ENCODE measurements at regions not wholly inside any gene's neighbourhood (a gene's known extent, or its start where the extent isn't known, plus 50 kb on each side); places are given as distances from the start of the nearest gene placed in this dataset.

DNA sequence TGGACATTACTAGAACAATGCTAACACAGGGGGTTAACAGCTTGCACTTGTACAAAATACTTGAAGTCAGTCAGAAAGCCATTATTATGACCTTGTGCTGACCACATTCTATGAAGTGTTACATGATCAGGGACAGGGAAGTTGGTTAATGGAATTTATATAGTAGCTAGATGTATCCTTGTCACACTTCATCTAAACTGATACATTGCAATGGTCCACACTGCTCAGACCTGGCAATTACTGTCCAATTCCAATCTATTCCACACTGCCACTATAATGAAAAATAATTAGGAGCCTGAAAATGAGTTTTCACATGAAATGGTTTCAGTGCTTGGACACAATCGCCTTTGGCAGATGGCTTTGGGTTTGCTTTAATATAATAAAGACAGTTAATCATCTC, 850.8 kb downstream of the EPHA7 start:
- no peaks in the 10 kb centered on the region for H3K4me1 Mint-ChIP-seq
- no peaks in the 10 kb centered on the region for H3K9me3 Mint-ChIP-seq
- H3K4me3 Mint-ChIP-seq, result no peak overlapping the region
- CTCF ChIA-PET, result no interaction called here
- POLR2A ChIA-PET, result no interaction called here
- H3K36me3 Mint-ChIP-seq (ENCODE audit: low read depth), result no peaks in the 10 kb centered on the region
- H3K27ac Mint-ChIP-seq, result no peak overlapping the region
- no peaks in the 10 kb centered on the region for H3K27me3 Mint-ChIP-seq
- no peak for DNase-seq

DNA sequence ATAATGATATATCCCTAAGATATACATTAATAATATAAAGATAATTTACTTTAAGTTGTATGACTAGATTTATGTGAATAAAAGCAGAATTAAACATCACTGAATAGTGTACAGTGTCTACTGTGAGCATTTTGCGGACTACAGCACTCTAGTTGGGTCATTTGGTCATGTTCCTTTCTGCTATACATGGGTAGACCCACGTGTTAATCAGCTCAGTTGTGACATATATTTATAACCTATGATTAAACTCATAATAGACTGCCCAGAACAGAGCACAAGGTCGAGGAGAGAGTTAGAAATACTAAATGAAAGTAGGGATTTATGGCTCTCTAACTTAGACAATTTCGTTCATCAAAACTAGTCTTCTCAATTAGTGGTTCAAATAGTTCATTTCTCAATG, 852.7 kb downstream of the EPHA7 start:
- DNase-seq, result no peak
- no peaks in the 10 kb centered on the region for H3K4me1 Mint-ChIP-seq
- POLR2A ChIA-PET, result no interaction called here
- no peaks in the 10 kb centered on the region for H3K36me3 Mint-ChIP-seq (ENCODE audit: low read depth)
- CTCF ChIA-PET, result no interaction called here
- no peak overlapping the region for H3K27ac Mint-ChIP-seq
- H3K9me3 Mint-ChIP-seq, result no peaks in the 10 kb centered on the region
- no peak overlapping the region for H3K4me3 Mint-ChIP-seq
- no peaks in the 10 kb centered on the region for H3K27me3 Mint-ChIP-seq

- DNase-seq, result no peak
- Mint-ChIP-seq H3K27me3 (no peaks in the 10 kb centered on the region), H3K27ac (no peak overlapping the region), H3K36me3 (ENCODE audit: low read depth) (no peaks in the 10 kb centered on the region), H3K9me3 (no peaks in the 10 kb centered on the region), H3K4me1 (no peaks in the 10 kb centered on the region), H3K4me3 (no peak overlapping the region)
- ChIA-PET POLR2A (no interaction called here), CTCF (no interaction called here)
Measured at GRCh38 chr6:92564376-92564775, 855.0 kb downstream of the EPHA7 start.

GRCh38 chr6:92559611-92560010, 859.7 kb downstream of the EPHA7 start:
- Mint-ChIP-seq H3K4me3 (no peak overlapping the region), H3K27me3 (no peaks in the 10 kb centered on the region), H3K36me3 (ENCODE audit: low read depth) (no peaks in the 10 kb centered on the region), H3K4me1 (no peaks in the 10 kb centered on the region), H3K9me3 (no peaks in the 10 kb centered on the region), H3K27ac (no peak overlapping the region)
- ChIA-PET CTCF (no interaction called here), POLR2A (no interaction called here)
- no peak for DNase-seq

DNA sequence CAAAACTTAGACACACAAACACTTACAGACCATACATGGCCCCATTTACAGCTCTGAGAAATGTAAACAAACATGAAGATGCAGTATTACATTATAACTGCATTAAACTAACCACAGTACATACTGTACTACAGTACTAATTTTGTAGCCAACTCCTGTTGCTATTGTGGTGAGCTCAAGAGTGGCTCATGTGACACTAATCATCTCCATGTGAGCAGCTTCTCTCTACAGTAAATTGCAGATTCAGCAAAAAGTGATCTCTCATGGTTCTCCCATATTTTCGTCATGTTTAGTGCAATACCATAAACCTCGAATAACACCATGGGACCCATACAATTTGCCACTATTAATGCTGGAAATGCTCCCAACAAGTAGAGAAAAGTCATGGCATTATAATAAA, 860.4 kb downstream of the EPHA7 start:
- Mint-ChIP-seq H3K27me3 (no peaks in the 10 kb centered on the region), H3K9me3 (no peaks in the 10 kb centered on the region), H3K4me3 (no peak overlapping the region), H3K27ac (no peak overlapping the region), H3K36me3 (ENCODE audit: low read depth) (no peaks in the 10 kb centered on the region), H3K4me1 (no peaks in the 10 kb centered on the region)
- POLR2A ChIA-PET, result no interaction called here
- no peak for DNase-seq
- CTCF ChIA-PET, result no interaction called here

DNA sequence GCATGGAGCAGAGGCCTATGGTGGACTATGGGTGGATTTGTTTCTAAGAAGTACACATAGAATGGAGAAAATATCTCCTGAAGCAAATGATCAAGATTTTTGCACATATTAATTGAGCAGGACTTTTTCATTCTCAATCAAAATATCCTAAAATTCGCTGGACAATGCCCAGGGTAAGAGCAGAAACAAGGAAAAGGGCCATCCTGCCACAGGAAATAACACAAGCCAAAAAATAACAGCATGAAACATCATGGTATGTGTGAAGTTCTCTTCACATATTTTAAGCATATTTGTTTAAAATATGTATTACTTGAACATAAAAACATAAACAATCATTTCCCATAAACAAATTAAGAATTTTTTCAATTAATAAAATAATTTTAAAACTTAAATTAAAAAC, 868.9 kb downstream of the EPHA7 start:
- no peak overlapping the region for H3K27ac Mint-ChIP-seq
- H3K4me3 Mint-ChIP-seq, result no peak overlapping the region
- ChIA-PET POLR2A (no interaction called here), CTCF (no interaction called here)
- peaks cover 3% of the 10 kb centered on the region for H3K9me3 Mint-ChIP-seq
- no peaks in the 10 kb centered on the region for H3K27me3 Mint-ChIP-seq
- no peaks in the 10 kb centered on the region for H3K36me3 Mint-ChIP-seq (ENCODE audit: low read depth)
- no peak for DNase-seq
- H3K4me1 Mint-ChIP-seq, result no peaks in the 10 kb centered on the region

DNA sequence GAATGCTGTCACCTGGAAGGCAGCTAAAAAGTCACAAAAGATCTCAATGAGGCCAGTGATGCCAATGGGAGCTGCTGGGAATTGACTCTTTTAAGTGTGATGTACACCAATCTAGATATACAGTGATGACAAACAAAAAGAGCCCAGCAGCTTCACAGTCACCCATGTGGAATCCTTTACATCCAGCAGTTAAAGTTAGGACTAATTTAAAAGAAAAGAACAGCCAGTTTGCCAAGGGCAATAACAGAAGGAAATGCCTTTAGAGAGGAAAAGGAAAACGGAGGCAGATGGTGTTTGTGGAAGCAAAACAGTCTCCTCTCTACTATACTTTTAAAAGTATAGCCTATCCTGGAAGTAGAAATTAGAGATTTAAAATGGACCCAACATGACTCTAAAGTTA, 873.5 kb downstream of the EPHA7 start:
- Mint-ChIP-seq H3K4me1 (no peaks in the 10 kb centered on the region), H3K9me3 (peaks cover 3% of the 10 kb centered on the region), H3K36me3 (ENCODE audit: low read depth) (no peaks in the 10 kb centered on the region), H3K27ac (no peak overlapping the region), H3K27me3 (no peaks in the 10 kb centered on the region), H3K4me3 (no peak overlapping the region)
- POLR2A ChIA-PET, result no interaction called here
- DNase-seq, result no peak
- CTCF ChIA-PET, result no interaction called here

DNA sequence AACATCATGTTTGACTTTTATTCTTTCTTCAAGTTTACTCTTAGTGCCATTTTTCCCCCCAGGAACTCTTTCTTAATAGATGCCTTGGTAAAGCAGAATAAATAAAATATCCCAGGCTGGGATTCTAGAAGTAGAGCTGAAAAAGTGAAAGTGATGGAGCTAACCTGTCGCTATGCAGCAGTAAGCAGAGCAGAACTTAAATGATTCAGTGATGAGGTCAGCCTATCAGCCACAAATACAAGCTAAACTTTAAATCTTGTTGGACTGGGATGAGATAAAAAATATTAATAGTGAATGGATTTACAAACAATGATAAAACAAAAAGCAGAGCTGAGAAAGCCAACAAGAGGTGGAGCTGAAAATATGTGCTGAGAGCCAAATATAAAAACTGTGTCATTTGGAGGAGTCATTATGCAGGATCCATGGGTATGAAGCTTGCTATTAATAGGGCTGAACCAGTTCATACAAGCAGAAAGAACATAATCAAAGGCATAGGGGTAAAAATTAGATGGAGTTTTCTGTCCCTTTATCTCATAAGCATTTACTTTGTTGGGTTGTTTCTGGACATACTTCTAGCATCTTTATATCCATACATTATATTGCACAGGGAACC, 877.8 kb downstream of the EPHA7 start:
- Mint-ChIP-seq H3K27me3 (no peaks in the 10 kb centered on the region), H3K36me3 (ENCODE audit: low read depth) (no peaks in the 10 kb centered on the region), H3K4me1 (no peaks in the 10 kb centered on the region), H3K27ac (no peak overlapping the region), H3K4me3 (no peak overlapping the region), H3K9me3 (no peaks in the 10 kb centered on the region)
- ChIA-PET POLR2A (no interaction called here), CTCF (no interaction called here)
- no peak for DNase-seq

- H3K27me3 Mint-ChIP-seq, result no peaks in the 10 kb centered on the region
- H3K4me1 Mint-ChIP-seq, result no peaks in the 10 kb centered on the region
- H3K27ac Mint-ChIP-seq, result no peak overlapping the region
- H3K9me3 Mint-ChIP-seq, result no peaks in the 10 kb centered on the region
- no peaks in the 10 kb centered on the region for H3K36me3 Mint-ChIP-seq (ENCODE audit: low read depth)
- H3K4me3 Mint-ChIP-seq, result no peak overlapping the region
- no peak for DNase-seq
- ChIA-PET POLR2A (no interaction called here), CTCF (no interaction called here)
Measured at GRCh38 chr6:92538926-92539325, 880.4 kb downstream of the EPHA7 start.

DNA sequence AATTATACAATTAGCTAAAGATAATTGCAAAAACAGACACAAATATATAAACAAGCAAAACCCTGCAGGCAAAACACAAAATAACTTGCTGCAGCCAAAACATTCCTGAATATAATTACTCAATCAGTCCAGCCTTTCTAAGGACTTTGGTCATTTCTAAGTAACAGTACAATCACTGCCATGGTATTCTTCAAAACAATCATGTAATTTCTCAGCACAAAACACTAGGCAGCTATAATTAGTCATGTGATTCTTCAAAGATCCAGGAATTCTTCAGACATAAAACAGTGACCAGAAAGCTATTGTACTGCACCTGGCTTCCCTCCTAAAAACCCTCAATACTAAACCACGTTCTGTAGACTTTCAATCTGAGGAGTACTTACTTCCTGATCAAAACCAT, 881.1 kb downstream of the EPHA7 start:
- POLR2A ChIA-PET, result no interaction called here
- Mint-ChIP-seq H3K27ac (no peak overlapping the region), H3K36me3 (ENCODE audit: low read depth) (no peaks in the 10 kb centered on the region), H3K4me3 (no peak overlapping the region), H3K27me3 (no peaks in the 10 kb centered on the region), H3K9me3 (no peaks in the 10 kb centered on the region), H3K4me1 (no peaks in the 10 kb centered on the region)
- DNase-seq, result no peak
- CTCF ChIA-PET, result no interaction called here

- H3K36me3 Mint-ChIP-seq (ENCODE audit: low read depth), result no peaks in the 10 kb centered on the region
- CTCF ChIA-PET, result no interaction called here
Measured at GRCh38 chr6:92534109-92534508, 885.2 kb downstream of the EPHA7 start.

DNA sequence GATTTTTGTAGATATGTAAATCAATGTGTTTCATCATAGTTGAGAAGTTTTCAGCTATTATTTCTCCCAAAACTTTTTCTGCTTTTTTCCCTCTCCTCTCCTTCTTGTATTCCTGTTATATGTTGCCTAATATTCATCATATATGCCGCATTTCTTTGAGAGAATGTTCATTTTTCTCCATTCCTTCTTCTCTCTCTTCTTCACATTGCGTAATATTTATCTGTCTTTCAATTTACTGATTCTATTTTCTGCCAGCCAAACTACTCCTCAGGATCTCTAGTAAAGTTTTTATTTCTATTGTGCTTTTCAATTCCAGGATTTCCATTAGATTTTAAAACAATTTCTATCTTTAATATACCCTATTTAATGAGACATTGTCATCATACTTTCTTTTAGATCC, 896.8 kb downstream of the EPHA7 start:
- Mint-ChIP-seq H3K4me1 (no peaks in the 10 kb centered on the region), H3K27ac (no peak overlapping the region), H3K27me3 (no peaks in the 10 kb centered on the region), H3K4me3 (no peak overlapping the region), H3K9me3 (peaks cover 7% of the 10 kb centered on the region), H3K36me3 (ENCODE audit: low read depth) (no peaks in the 10 kb centered on the region)
- ChIA-PET CTCF (no interaction called here), POLR2A (no interaction called here)
- no peak for DNase-seq

More at GRCh38 chr6:92534109-92534508, 885.2 kb downstream of the EPHA7 start:
- no peaks in the 10 kb centered on the region for H3K27me3 Mint-ChIP-seq
- H3K4me1 Mint-ChIP-seq, result no peaks in the 10 kb centered on the region
- POLR2A ChIA-PET, result no interaction called here
- no peak overlapping the region for H3K4me3 Mint-ChIP-seq
- no peak for DNase-seq
- no peak overlapping the region for H3K27ac Mint-ChIP-seq
- H3K9me3 Mint-ChIP-seq, result no peaks in the 10 kb centered on the region

- CTCF ChIA-PET, result no interaction called here
Measured at GRCh38 chr6:92521553-92521952, 897.8 kb downstream of the EPHA7 start.

GRCh38 chr6:92510137-92510536, 909.2 kb downstream of the EPHA7 start:
- Mint-ChIP-seq H3K36me3 (ENCODE audit: low read depth) (no peaks in the 10 kb centered on the region), H3K27me3 (no peaks in the 10 kb centered on the region), H3K4me1 (no peaks in the 10 kb centered on the region), H3K9me3 (peaks cover 12% of the 10 kb centered on the region), H3K27ac (no peak overlapping the region), H3K4me3 (no peak overlapping the region)
- POLR2A ChIA-PET, result no interaction called here
- CTCF ChIA-PET, result no interaction called here
- DNase-seq, result no peak

More at GRCh38 chr6:92521553-92521952, 897.8 kb downstream of the EPHA7 start:
- Mint-ChIP-seq H3K27me3 (no peaks in the 10 kb centered on the region), H3K9me3 (peaks cover 2% of the 10 kb centered on the region), H3K27ac (no peak overlapping the region), H3K36me3 (ENCODE audit: low read depth) (no peaks in the 10 kb centered on the region), H3K4me1 (no peaks in the 10 kb centered on the region), H3K4me3 (no peak overlapping the region)
- POLR2A ChIA-PET, result no interaction called here
- DNase-seq, result no peak
